COLO829 (cell line): ENCODE measurements at regions not wholly inside any gene's neighbourhood (a gene's known extent, or its start where the extent isn't known, plus 50 kb on each side); places are given as distances from the start of the nearest gene placed in this dataset.

ENCODE experiments used
- DNase-seq: peaks from one replicate; pipeline ENCODE4 v3.0.0; 2012; ENCODE audit warnings: low spot score

- DNase-seq = peak; percentile 25
These were observed 268.4 kb downstream of the PRDM2 start for GRCh38 chr1:13968361-13968760.

- no peak for DNase-seq
These were observed 270.8 kb downstream of the PRDM2 start for GRCh38 chr1:13970631-13971247.

DNA sequence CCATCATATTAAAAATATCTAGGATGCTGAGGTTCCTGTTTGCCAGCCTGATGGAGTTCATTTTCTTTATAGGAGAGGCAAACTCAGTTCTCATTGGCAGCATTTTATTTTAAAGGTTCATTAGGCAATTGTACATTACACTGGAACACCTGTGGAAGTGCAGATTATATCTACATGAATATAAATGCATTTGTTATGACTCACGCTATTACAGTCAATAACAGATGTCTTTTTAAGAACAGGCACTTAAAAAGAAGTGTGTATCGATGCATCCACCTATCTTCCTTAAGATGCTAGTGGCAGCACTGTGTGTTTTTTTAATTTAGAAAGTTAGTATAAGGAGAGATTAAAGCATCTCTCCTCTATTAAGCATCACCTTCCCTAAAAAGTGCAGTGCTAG lies 276.5 kb downstream of the PRDM2 start:
- DNase-seq = no peak

GRCh38 chr1:13981142-13981541 lies 281.2 kb downstream of the PRDM2 start:
- no peak for DNase-seq

- no peak for DNase-seq
These were observed 283.4 kb downstream of the PRDM2 start for GRCh38 chr1:13983393-13983792.

- no peak for DNase-seq
These were observed 291.0 kb downstream of the PRDM2 start for GRCh38 chr1:13990939-13991338.

- peak; percentile 55 for DNase-seq
These were observed 292.7 kb downstream of the PRDM2 start for GRCh38 chr1:13992489-13993285.

- peak; percentile 50 for DNase-seq
These were observed 294.4 kb downstream of the PRDM2 start for GRCh38 chr1:13994386-13994785.

DNA sequence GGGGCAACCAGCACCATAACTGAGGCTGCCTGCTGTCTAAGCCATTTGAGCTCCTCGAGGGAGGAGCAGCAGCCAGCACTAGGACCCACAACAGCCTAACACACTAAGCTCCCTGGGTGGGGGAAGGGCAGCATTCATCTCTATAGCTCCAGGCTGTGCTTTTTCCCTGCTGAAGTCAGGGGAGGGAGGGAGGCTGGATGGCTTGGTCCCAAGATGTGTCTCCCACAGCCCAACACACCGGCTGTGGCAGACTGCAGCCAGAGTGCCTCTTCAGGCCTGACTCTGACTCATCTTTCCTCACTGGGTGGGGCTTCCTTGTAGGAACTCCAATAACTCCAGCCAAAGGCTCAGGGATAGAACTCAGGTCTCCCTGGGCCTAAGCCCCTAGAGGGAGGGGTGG lies 296.3 kb downstream of the PRDM2 start:
- DNase-seq = no peak

DNA sequence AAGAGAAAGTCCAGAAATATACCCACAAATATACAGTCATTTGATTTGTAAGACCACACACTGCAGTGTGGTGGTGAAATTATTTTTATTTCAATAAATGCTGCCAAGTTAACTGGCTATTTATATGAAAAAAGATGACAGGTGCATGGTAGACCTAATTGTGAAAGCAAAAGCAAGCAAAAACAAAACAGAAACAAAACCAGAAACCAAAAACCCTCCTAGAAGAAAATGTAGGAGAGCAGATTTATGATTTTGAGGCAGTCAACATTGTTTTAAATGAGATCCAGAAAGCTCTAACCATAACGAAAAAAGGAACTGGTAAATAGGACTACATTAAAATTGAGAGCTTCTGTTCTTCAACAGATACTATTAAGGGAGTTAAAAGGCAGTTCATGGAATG lies 303.6 kb downstream of the PRDM2 start:
- DNase-seq = no peak

DNA sequence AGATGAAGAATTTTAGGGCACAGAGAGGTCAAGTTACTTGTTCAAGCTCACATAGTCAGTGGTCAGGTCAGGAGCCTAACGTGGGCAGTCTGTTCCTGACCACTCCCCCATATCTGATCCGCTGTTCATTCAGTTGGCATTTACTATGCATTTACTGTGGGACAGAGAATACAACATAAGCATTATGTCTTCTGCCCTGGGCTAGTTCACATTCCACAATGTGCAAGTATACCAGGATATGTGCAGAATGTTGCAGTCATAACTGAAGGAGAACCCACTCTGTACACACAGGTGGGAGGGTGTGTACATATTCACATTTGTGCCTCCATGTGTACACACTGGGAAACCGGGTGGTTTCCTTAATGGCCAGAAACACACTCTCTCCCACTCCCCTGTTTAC lies 309.6 kb downstream of the PRDM2 start:
- DNase-seq = peak; percentile 11

- no peak for DNase-seq
These were observed 310.5 kb downstream of the PRDM2 start for GRCh38 chr1:14010476-14010875.

GRCh38 chr1:14011132-14011531 lies 311.1 kb downstream of the PRDM2 start:
- DNase-seq = no peak

DNA sequence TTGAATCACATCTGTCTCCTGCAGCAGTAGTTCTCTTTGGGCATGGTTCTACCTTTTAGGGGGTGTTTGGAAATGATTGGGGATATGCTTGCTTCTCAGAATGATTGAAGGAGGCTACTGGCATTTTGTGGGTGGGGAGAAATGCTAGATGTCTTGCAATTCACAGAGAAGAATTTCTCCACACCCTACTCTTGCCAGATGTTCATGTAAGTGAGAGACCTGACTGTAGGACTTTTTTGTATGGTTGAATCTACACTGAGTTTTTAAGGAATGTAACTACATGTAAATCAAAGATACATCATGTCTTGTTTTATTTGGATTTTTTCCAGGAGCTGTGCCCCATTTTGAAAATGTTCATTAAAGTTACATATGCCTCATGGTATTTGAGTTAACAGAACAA lies 311.9 kb downstream of the PRDM2 start:
- no peak for DNase-seq

- no peak for DNase-seq
These were observed 314.9 kb downstream of the PRDM2 start for GRCh38 chr1:14014929-14015328.

DNA sequence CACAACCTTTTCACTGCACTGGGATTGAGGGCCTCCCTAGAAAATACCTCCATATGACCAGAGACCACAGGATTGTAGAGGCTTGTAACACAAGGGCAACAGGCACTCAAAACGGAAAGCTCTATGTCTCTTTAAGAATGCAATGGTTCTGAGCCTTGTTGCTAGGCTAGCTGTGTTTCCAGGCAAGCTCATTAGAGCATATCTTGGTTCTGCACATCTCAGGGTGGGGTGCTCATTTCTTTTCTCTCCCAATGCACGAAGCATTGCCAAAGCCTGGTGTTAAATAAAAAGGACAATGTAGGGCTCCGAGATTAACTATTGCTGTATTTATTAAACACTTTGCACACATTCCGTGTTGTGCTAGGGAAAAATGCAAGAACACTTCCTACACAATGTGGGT lies 315.9 kb downstream of the PRDM2 start:
- DNase-seq = no peak

- peak; percentile 75 for DNase-seq
These were observed 317.6 kb downstream of the PRDM2 start for GRCh38 chr1:14017531-14017961.

DNA sequence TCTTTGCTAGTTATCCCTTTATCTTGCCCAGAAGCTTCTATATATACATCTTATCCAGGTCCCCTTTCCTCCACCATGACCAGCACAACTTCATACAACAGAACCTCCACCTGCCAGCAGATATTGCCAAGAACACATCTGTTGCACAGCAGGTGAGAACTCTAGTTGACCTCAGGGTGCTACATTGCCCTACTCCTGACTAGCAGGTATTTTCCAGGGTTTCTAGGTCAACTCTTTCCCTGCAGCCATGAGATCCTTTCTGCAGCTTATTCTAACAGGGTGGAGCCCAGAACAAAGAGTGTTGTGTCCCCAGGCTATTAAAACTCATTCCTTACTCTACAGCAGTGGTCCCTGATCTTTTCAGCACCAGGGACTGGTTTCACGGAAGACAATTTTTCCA lies 319.5 kb downstream of the PRDM2 start:
- no peak for DNase-seq

DNA sequence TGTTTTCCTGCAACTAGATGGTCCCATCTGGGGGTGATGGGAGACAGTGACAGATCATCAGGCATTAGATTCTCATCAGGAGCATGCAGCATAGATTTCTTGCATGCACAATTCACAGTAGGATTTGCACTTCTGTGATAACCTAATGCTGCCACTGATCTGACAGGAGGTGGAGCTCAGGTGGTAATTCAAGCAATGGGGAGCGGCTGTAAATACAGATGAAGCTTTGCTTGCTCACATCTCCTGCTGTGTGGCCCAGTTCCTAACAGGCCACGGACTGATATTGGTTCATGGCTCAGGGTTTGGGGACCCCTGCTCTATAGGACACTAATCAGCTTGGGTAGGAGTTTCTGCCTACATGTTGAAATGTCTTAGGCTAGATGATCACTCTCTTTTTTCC lies 320.0 kb downstream of the PRDM2 start:
- no peak for DNase-seq

DNA sequence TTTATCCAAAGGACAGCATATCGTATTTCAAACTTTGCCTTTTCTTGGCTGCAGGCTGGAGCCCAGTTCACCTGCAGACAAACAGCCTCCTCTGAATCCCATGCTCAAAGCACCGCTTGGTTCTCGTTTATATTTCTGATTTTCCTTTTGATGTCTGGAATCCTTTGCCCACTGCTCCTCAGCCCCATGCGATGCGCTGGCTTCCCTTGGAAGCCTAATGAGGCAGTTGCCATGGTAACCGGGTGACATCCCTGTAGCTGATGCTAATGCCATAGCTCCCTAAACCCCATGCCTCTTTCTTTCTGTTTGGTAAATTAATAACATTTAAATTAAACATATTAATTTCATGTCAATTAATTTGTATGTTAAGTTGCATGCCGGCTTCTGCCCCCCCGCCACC lies 327.1 kb downstream of the PRDM2 start:
- no peak for DNase-seq

DNA sequence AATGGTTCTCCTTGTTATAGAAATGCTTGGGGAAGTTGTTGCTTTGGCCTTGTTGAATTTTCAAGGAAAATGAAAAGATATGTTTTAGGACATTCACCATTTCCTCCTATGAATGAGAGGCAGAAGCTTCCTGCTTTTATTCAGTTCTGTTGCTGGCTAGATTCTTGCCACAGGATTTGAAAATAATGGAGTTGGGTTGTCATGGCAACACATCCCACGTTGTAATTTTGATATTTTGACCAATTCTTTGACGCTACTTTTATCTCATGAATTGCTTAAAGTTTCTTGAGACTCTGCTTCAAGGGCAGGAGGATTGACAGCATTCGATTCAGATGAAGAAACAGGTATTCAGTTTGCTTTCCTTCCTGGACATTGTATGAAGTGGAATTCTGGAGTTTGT lies 331.5 kb downstream of the PRDM2 start:
- DNase-seq = no peak

DNA sequence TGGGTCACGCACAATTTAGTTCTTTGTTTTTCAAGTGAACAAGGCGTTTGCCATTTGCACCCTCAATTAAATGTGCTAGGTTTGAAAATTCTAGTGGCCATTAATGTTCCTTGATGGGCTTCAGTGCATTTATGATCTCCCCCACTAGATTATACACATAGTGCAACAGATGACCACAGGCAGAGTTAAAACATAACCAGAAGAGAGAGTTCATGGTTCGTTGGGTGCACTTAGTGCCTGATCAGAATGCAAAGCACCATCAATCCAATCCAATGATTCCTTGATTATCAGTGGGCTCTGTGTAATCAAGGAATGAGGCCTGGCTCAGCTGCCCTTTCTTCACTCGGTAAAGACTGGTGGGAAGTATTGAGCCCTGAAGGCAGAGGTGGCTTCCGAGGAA lies 334.5 kb downstream of the PRDM2 start:
- DNase-seq = no peak

- DNase-seq = no peak
These were observed 337.3 kb downstream of the PRDM2 start for GRCh38 chr1:14037101-14037847.
